ENCODE measurements at regions not wholly inside any gene's neighbourhood (a gene's known extent, or its start where the extent isn't known, plus 50 kb on each side); places are given as distances from the start of the nearest gene placed in this dataset.
A peak's percentile ranks its signal among the peaks of the same experiment; 100 is the strongest.

- Mint-ChIP-seq H3K27me3 (peaks cover 4 to 36% of the 10 kb centered on the region in 2 donors), H3K9me3 (no peaks in the 10 kb centered on the region), H3K27ac (no peak overlapping the region), H3K36me3 (no peaks in the 10 kb centered on the region), H3K4me1 (ENCODE audit: low read depth in 2 of 2) (no peaks in the 10 kb centered on the region), H3K4me3 (no peak overlapping the region)
- no peak for ATAC-seq
- no peak for DNase-seq (ENCODE audit: low spot score)
Observed at GRCh38 chr3:150104564-150104963, 133.9 kb upstream of the PFN2 start.

- DNase-seq (ENCODE audit: low spot score) = no peak
- no peaks in the 10 kb centered on the region for H3K9me3 Mint-ChIP-seq
- peaks cover 7 to 30% of the 10 kb centered on the region in 2 donors for H3K27me3 Mint-ChIP-seq
Observed at GRCh38 chr3:150101016-150101415, 130.3 kb upstream of the PFN2 start.

DNA sequence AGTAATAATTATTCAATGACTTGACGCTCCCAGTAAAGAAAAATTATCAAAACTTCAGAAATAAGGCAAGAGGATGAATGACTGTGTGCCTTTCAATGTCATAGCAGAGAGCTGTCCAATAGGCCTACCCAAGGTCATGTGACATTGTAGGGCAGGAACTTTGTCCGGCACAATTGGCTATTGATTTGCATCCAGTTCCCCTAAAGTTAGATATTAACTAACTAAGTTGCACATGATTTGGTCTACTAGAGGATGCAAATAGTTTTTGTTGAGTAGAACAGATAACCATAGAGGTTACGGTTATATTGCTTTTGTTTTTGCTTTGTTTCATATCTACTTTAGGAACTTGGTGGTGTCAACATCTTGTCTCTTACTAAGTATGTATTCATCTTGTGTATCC, 127.9 kb upstream of the PFN2 start:
- no peaks in the 10 kb centered on the region for H3K4me1 Mint-ChIP-seq (ENCODE audit: low read depth in 2 of 2)
- ATAC-seq = no peak
- no peaks in the 10 kb centered on the region for H3K36me3 Mint-ChIP-seq
- no peaks in the 10 kb centered on the region for H3K9me3 Mint-ChIP-seq
- no peak for DNase-seq (ENCODE audit: low spot score)
- H3K27ac Mint-ChIP-seq = no peak overlapping the region
- H3K4me3 Mint-ChIP-seq = no peak overlapping the region
- H3K27me3 Mint-ChIP-seq = peaks cover 7 to 22% of the 10 kb centered on the region in 2 donors

More at GRCh38 chr3:150101016-150101415, 130.3 kb upstream of the PFN2 start:
- Mint-ChIP-seq H3K4me3 (no peak overlapping the region), H3K36me3 (no peaks in the 10 kb centered on the region), H3K4me1 (ENCODE audit: low read depth in 2 of 2) (no peaks in the 10 kb centered on the region), H3K27ac (no peak overlapping the region)
- no peak for ATAC-seq

GRCh38 chr3:150097588-150097890, 126.8 kb upstream of the PFN2 start:
- Mint-ChIP-seq H3K27ac (no peak overlapping the region), H3K9me3 (no peaks in the 10 kb centered on the region), H3K27me3 (peaks cover 7 to 15% of the 10 kb centered on the region in 2 donors), H3K4me3 (no peak overlapping the region), H3K4me1 (ENCODE audit: low read depth in 2 of 2) (no peaks in the 10 kb centered on the region), H3K36me3 (no peaks in the 10 kb centered on the region)
- no peak for DNase-seq (ENCODE audit: low spot score)
- ATAC-seq = peak in 1 of 2 donors; percentile 44

GRCh38 chr3:150096700-150097587, 126.2 kb upstream of the PFN2 start:
- Mint-ChIP-seq H3K4me1 (ENCODE audit: low read depth in 2 of 2) (no peaks in the 10 kb centered on the region), H3K4me3 (no peak overlapping the region), H3K27ac (no peak overlapping the region), H3K36me3 (no peaks in the 10 kb centered on the region), H3K27me3 (peaks cover 7 to 15% of the 10 kb centered on the region in 2 donors), H3K9me3 (no peaks in the 10 kb centered on the region)
- DNase-seq (ENCODE audit: low spot score) = no peak
- ATAC-seq = no peak

- Mint-ChIP-seq H3K27me3 (peaks cover 4 to 6% of the 10 kb centered on the region in 2 donors), H3K4me1 (ENCODE audit: low read depth in 2 of 2) (no peaks in the 10 kb centered on the region), H3K9me3 (no peaks in the 10 kb centered on the region), H3K36me3 (no peaks in the 10 kb centered on the region), H3K4me3 (no peak overlapping the region), H3K27ac (no peak overlapping the region)
- ATAC-seq (no peak), DNase-seq (ENCODE audit: low spot score) (no peak)
Observed at GRCh38 chr3:150094150-150094933, 123.6 kb upstream of the PFN2 start.

GRCh38 chr3:150091626-150092025, 120.9 kb upstream of the PFN2 start:
- H3K4me1 Mint-ChIP-seq (ENCODE audit: low read depth in 2 of 2) = no peaks in the 10 kb centered on the region
- H3K27me3 Mint-ChIP-seq = peaks cover 0 to 11% of the 10 kb centered on the region in 2 donors
- DNase-seq (ENCODE audit: low spot score) = no peak
- H3K36me3 Mint-ChIP-seq = no peaks in the 10 kb centered on the region
- no peak for ATAC-seq
- H3K4me3 Mint-ChIP-seq = no peak overlapping the region
- H3K9me3 Mint-ChIP-seq = no peaks in the 10 kb centered on the region
- H3K27ac Mint-ChIP-seq = no peak overlapping the region

DNA sequence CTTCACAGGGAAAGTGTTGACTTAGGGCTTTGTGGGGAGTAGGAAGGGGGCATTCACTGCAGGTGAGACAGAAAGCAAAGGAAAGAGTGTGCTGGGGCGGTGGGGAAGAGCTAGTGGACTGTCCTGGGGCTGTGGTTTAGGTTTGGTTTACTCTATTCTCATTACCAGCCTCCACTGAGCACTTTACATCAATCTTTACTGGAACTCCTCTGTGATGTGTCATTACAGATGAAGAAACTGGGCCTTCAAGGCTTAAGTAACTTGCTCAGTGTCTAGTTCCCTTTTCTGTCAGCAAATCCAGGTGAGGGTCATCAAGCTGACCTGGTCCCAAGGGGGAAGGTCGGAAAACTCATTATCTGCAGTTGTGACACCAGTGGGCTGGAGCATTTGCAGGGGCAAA, 120.2 kb upstream of the PFN2 start:
- ATAC-seq (peak in 1 of 2 donors; percentile 41), DNase-seq (ENCODE audit: low spot score) (no peak)
- H3K4me3 Mint-ChIP-seq = no peak overlapping the region
- no peaks in the 10 kb centered on the region for H3K4me1 Mint-ChIP-seq (ENCODE audit: low read depth in 2 of 2)
- H3K27me3 Mint-ChIP-seq = peaks cover 4 to 11% of the 10 kb centered on the region in 2 donors
- no peak overlapping the region for H3K27ac Mint-ChIP-seq
- no peaks in the 10 kb centered on the region for H3K9me3 Mint-ChIP-seq
- H3K36me3 Mint-ChIP-seq = no peaks in the 10 kb centered on the region

- H3K4me1 Mint-ChIP-seq (ENCODE audit: low read depth in 2 of 2) = no peaks in the 10 kb centered on the region
- no peak for ATAC-seq
- H3K27me3 Mint-ChIP-seq = peaks cover 4 to 13% of the 10 kb centered on the region in 2 donors
- H3K9me3 Mint-ChIP-seq = no peaks in the 10 kb centered on the region
- no peak overlapping the region for H3K4me3 Mint-ChIP-seq
- no peak overlapping the region for H3K27ac Mint-ChIP-seq
- no peaks in the 10 kb centered on the region for H3K36me3 Mint-ChIP-seq
- DNase-seq (ENCODE audit: low spot score) = no peak
Observed at GRCh38 chr3:150090006-150090405, 119.3 kb upstream of the PFN2 start.

GRCh38 chr3:150084128-150084527, 113.4 kb upstream of the PFN2 start:
- no peak overlapping the region for H3K27ac Mint-ChIP-seq
- peaks cover 14 to 17% of the 10 kb centered on the region in 2 donors for H3K27me3 Mint-ChIP-seq
- H3K4me3 Mint-ChIP-seq = no peak overlapping the region
- no peak for DNase-seq (ENCODE audit: low spot score)
- no peaks in the 10 kb centered on the region for H3K36me3 Mint-ChIP-seq
- no peak for ATAC-seq
- no peaks in the 10 kb centered on the region for H3K9me3 Mint-ChIP-seq
- H3K4me1 Mint-ChIP-seq (ENCODE audit: low read depth in 2 of 2) = no peaks in the 10 kb centered on the region

DNA sequence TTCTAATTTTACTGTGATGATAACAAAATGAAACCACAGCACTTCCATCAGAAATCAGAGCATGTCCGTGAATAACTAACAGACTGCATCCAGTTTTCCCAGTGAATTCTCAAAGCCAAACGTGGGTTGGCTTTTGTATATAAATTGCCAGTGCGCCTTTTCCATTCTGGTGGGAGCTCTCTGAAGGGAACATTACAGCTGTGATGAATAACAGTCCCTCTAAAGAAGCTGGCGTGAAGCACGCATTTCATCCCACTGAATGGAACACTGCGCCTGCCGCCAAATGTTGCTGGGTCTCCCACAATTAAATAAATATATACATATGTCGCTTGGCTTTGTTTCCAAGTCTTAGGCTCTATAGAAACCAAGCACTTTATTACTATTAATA, 113.0 kb upstream of the PFN2 start:
- Mint-ChIP-seq H3K4me1 (ENCODE audit: low read depth in 2 of 2) (no peaks in the 10 kb centered on the region), H3K27me3 (peaks cover 12 to 14% of the 10 kb centered on the region in 2 donors)

DNA sequence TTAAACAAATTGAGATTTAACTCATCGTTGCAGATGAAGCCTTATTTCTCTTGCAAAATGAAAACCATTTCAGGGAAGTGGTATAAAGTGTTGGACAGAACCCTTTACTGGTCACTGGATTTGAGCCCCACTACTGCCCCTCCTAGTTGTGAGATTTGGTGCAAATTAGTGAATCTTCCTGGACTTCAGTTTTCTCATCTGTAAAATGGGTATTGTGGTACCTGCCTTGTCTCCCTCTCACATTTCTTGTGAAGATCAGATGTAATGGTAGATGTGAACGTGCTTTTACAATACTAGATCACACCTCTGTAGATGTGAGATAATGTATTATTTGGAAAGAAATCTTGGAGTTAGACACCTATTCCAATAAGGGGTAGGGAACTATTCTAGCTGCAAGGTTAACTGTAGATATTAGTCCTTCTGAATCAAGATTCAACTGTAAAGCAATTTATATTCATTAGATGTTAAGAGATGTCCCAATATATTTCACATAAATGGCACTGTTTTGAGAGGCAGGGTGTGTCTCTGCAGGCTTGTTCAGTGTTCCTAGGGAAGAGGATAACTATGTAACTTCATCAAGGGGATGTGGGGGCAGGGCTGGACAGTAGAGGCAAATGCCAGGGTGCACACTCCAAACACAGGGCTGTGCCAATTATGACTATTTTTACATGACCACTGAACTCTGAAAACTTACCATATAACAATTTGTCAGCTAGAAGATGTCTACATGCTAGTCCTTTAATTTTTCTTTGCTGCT, 112.4 kb upstream of the PFN2 start:
- peaks cover 7 to 14% of the 10 kb centered on the region in 2 donors for H3K27me3 Mint-ChIP-seq
- no peak overlapping the region for H3K4me3 Mint-ChIP-seq

More for the DNA sequence above, 113.0 kb upstream of the PFN2 start:
- Mint-ChIP-seq H3K36me3 (no peaks in the 10 kb centered on the region), H3K4me3 (no peak overlapping the region), H3K9me3 (no peaks in the 10 kb centered on the region), H3K27ac (no peak overlapping the region)
- DNase-seq (ENCODE audit: low spot score) (no peak), ATAC-seq (no peak)

DNA sequence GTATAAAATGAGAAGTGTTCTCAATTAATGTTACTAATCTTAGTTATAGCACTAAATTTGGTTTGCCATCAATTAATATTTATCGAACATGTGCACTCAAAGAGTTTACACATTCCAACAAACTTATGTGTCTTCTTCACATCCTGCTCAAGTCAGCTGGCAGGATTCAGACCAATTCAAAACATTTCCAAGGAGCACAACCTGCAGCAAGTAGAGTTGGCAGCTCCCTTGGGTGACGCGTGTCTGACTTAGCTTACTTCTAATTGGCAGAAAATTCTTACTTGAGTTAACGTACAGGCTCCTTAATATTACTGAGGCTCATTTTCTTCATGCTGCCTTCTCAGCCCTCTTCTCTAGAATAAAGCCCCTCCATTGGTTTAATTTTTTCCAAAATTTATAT, 110.4 kb upstream of the PFN2 start:
- no peak for DNase-seq (ENCODE audit: low spot score)
- H3K4me1 Mint-ChIP-seq (ENCODE audit: low read depth in 2 of 2) = no peaks in the 10 kb centered on the region
- ATAC-seq = no peak
- no peaks in the 10 kb centered on the region for H3K9me3 Mint-ChIP-seq
- peaks cover 7 to 9% of the 10 kb centered on the region in 2 donors for H3K27me3 Mint-ChIP-seq
- no peaks in the 10 kb centered on the region for H3K36me3 Mint-ChIP-seq
- no peak overlapping the region for H3K4me3 Mint-ChIP-seq
- no peak overlapping the region for H3K27ac Mint-ChIP-seq

More for the DNA sequence above, 112.4 kb upstream of the PFN2 start:
- DNase-seq (ENCODE audit: low spot score) = no peak
- no peaks in the 10 kb centered on the region for H3K36me3 Mint-ChIP-seq
- no peak for ATAC-seq
- H3K9me3 Mint-ChIP-seq = no peaks in the 10 kb centered on the region
- no peak overlapping the region for H3K27ac Mint-ChIP-seq
- H3K4me1 Mint-ChIP-seq (ENCODE audit: low read depth in 2 of 2) = no peaks in the 10 kb centered on the region
